ENCODE measurements at regions not wholly inside any gene's neighbourhood (a gene's known extent, or its start where the extent isn't known, plus 50 kb on each side); places are given as distances from the start of the nearest gene placed in this dataset.

GRCh38 chr1:166626711-166627110 is 212.6 kb upstream of the POGK start:
- TF ChIP-seq, protein P1, sequence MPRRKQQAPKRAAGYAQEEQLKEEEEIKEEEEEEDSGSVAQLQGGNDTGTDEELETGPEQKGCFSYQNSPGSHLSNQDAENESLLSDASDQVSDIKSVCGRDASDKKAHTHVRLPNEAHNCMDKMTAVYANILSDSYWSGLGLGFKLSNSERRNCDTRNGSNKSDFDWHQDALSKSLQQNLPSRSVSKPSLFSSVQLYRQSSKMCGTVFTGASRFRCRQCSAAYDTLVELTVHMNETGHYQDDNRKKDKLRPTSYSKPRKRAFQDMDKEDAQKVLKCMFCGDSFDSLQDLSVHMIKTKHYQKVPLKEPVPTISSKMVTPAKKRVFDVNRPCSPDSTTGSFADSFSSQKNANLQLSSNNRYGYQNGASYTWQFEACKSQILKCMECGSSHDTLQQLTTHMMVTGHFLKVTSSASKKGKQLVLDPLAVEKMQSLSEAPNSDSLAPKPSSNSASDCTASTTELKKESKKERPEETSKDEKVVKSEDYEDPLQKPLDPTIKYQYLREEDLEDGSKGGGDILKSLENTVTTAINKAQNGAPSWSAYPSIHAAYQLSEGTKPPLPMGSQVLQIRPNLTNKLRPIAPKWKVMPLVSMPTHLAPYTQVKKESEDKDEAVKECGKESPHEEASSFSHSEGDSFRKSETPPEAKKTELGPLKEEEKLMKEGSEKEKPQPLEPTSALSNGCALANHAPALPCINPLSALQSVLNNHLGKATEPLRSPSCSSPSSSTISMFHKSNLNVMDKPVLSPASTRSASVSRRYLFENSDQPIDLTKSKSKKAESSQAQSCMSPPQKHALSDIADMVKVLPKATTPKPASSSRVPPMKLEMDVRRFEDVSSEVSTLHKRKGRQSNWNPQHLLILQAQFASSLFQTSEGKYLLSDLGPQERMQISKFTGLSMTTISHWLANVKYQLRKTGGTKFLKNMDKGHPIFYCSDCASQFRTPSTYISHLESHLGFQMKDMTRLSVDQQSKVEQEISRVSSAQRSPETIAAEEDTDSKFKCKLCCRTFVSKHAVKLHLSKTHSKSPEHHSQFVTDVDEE (CRISPR knock-in tag; IDR thresholded peaks at IDR 0.05): no peak
- TF ChIP-seq ZNF70 (CRISPR knock-in tag; IDR thresholded peaks at IDR 0.05) (no peak), RARB (CRISPR knock-in tag; IDR thresholded peaks at IDR 0.05) (no peak), CSDC2 (CRISPR knock-in tag; IDR thresholded peaks at IDR 0.05) (no peak), OSR1 (CRISPR knock-in tag; IDR thresholded peaks at IDR 0.05) (no peak), ZNF8 (CRISPR knock-in tag; IDR thresholded peaks at IDR 0.05) (no peak), ESRRG (CRISPR knock-in tag; IDR thresholded peaks at IDR 0.05) (no peak), ARNTL (CRISPR knock-in tag; IDR thresholded peaks at IDR 0.05; ENCODE audit: borderline replicate concordance, low read depth) (no peak), ZC3H10 (CRISPR knock-in tag; IDR thresholded peaks at IDR 0.05) (no peak), PPARA (CRISPR knock-in tag; IDR thresholded peaks at IDR 0.05; ENCODE audit: borderline replicate concordance) (no peak), CSRNP3 (CRISPR knock-in tag; IDR thresholded peaks at IDR 0.05) (no peak)
- TF ChIP-seq, protein P2, sequence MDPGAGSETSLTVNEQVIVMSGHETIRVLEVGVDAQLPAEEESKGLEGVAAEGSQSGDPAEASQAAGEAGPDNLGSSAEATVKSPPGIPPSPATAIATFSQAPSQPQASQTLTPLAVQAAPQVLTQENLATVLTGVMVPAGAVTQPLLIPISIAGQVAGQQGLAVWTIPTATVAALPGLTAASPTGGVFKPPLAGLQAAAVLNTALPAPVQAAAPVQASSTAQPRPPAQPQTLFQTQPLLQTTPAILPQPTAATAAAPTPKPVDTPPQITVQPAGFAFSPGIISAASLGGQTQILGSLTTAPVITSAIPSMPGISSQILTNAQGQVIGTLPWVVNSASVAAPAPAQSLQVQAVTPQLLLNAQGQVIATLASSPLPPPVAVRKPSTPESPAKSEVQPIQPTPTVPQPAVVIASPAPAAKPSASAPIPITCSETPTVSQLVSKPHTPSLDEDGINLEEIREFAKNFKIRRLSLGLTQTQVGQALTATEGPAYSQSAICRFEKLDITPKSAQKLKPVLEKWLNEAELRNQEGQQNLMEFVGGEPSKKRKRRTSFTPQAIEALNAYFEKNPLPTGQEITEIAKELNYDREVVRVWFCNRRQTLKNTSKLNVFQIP (CRISPR knock-in tag; IDR thresholded peaks at IDR 0.05; ENCODE audit: borderline replicate concordance, low read depth): no peak
- ATAC-seq: no peak

- no peak for TF ChIP-seq GLIS3 (CRISPR knock-in tag; IDR thresholded peaks at IDR 0.05)
- TF ChIP-seq ZNF70 (CRISPR knock-in tag; IDR thresholded peaks at IDR 0.05): no peak
- no peak for TF ChIP-seq ZFP3 (CRISPR knock-in tag; IDR thresholded peaks at IDR 0.05)
- TF ChIP-seq TOX (CRISPR knock-in tag; IDR thresholded peaks at IDR 0.05; ENCODE audit: borderline replicate concordance): no peak
- TF ChIP-seq ISL1 (CRISPR knock-in tag; IDR thresholded peaks at IDR 0.05): no peak
- TF ChIP-seq ARNTL (CRISPR knock-in tag; IDR thresholded peaks at IDR 0.05; ENCODE audit: borderline replicate concordance, low read depth): no peak
- TF ChIP-seq RARB (CRISPR knock-in tag; IDR thresholded peaks at IDR 0.05): no peak
- no peak for ATAC-seq
These were observed 211.7 kb upstream of the POGK start for GRCh38 chr1:166627558-166627957.

GRCh38 chr1:166628259-166628658 is 211.0 kb upstream of the POGK start:
- ATAC-seq: no peak
- TF ChIP-seq ESRRG (CRISPR knock-in tag; IDR thresholded peaks at IDR 0.05): no peak
- no peak for TF ChIP-seq ARNTL (CRISPR knock-in tag; IDR thresholded peaks at IDR 0.05; ENCODE audit: borderline replicate concordance, low read depth)
- TF ChIP-seq, protein P1 (CRISPR knock-in tag; IDR thresholded peaks at IDR 0.05): no peak
- no peak for TF ChIP-seq ZNF565 (CRISPR knock-in tag; conservative IDR thresholded peaks at IDR 0.05; ENCODE audit: low read depth)
- TF ChIP-seq GLIS3 (CRISPR knock-in tag; IDR thresholded peaks at IDR 0.05): no peak
- TF ChIP-seq CREB5 (CRISPR knock-in tag; IDR thresholded peaks at IDR 0.05; ENCODE audit: low read depth): no peak
- TF ChIP-seq ISL1 (CRISPR knock-in tag; IDR thresholded peaks at IDR 0.05): no peak
- no peak for TF ChIP-seq CSRNP3 (CRISPR knock-in tag; IDR thresholded peaks at IDR 0.05)

Data from SK-N-SH treated with all-trans-retinoic acid at 6 μM for 48 hours (cell line).